ENCODE measurements at regions not wholly inside any gene's neighbourhood (a gene's known extent, or its start where the extent isn't known, plus 50 kb on each side); places are given as distances from the start of the nearest gene placed in this dataset.

DNA sequence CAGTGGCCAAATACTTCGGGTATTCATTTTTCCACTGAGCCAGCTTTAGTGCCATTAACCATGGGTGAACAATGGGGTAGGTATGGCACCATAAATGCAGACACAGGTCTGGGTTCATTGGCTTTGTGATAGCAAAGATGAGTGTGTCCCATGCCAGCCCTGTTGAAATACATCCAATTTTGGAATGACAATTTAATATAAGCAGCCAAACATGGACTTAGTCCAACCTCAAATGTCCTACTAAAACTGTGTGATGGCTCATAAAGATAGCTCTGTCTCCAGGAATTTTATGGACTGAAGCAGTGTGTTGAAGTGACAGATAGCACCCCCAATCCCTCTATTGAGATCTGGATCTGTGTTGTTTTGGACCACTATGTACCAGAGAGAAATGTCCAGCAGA lies 514.9 kb downstream of the RASEF start:
- DNase-seq (ENCODE audit: low spot score): no peak

DNA sequence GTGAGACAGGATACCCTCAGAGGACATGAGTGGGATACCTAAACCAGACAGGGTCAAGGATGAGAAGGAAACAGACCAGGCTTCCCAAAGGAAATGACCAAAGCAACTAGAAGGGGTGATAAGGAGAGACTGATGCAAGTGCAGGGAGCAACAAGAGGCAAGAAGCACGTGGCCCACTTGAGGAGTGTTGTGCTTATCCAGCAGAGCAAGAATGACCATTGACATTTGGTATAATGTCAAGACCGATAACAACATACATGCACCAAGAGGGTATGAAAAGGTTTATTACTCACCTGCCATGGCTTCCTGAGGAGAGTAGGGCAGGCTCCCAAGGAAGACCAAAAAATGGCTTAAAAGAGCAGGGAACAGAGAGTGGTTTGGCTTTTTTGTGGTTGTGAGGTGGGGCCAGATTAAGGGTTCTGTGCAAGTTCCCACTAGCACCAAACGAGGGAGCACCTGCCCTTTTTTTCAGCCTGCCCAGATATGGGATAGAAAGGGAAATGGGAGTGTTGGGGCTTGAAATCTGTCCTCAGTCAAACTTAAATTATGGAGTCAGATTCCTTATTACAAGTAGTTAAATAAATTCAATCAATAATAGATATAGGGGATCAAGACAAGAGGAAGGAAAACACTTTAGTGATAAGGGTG lies 513.6 kb downstream of the RASEF start:
- no peak for DNase-seq (ENCODE audit: low spot score)

GRCh38 chr9:82552784-82553183 lies 510.2 kb downstream of the RASEF start:
- no peak for DNase-seq (ENCODE audit: low spot score)

DNA sequence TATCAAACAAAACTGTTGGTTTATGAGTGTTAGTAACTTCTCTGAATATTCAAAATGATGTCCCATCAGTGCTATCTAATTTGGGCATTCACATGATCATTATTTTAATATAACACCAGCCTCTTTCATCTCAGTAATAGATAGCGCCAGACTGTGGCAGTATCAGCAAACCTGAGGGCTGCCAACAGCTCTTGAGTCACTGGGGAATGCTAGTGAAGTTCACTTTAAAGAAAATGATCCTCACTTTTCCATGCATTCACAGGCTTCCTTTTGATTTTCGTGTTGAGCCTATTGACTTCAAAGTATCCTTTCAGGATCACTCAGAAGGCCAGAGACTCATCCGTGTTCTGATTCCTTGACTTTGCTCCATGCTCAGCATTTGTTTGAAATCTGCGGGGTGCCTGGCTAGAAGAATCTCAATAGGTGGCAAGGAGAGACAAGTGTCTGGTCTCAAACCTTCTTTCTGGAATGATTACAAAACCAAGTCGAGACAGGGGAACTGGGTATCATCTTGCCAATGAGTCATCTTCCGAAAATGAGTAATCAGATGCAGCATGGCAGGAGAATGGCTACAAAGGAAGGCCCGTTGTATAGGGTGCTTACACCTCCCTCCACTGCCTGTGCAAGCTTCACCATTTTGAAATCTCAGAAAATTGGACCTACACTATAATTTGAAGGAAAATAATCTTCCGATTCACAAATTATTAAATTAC lies 509.1 kb downstream of the RASEF start:
- DNase-seq (ENCODE audit: low spot score): no peak

GRCh38 chr9:82554381-82554780 lies 508.6 kb downstream of the RASEF start:
- DNase-seq (ENCODE audit: low spot score): no peak

GRCh38 chr9:82555031-82555430 lies 507.9 kb downstream of the RASEF start:
- no peak for DNase-seq (ENCODE audit: low spot score)

DNA sequence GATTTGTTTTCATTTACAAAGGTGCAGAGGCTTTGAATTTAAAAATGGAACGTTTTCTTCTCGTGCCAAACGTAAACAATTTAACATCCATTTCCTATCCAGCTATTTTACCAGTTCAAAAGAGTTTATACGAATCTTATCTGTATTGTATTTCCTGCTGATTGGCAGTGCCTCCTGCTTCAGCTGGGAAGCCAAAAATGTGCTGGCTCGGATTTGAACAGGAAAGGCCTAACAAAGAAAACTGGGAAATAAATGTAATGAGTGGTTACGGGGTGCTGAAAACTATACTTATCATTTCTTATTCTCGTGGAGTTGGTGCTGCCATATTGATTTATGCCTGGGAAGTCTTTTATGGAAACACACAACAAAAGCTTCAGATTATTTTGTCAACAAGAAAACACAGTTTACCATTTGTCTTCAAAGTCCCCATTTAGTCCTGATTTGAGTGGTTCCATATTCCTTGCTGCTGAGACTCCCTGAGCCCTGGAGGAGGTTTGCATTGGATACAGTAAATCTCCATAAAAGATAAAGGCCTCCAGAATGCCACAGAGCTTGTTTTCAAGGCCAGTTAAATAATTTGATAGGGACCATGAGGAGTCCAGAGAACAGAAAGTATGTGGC lies 507.4 kb downstream of the RASEF start:
- DNase-seq (ENCODE audit: low spot score): no peak

GRCh38 chr9:82558346-82558745 lies 504.6 kb downstream of the RASEF start:
- no peak for DNase-seq (ENCODE audit: low spot score)

- no peak for DNase-seq (ENCODE audit: low spot score)
These were observed 503.9 kb downstream of the RASEF start for GRCh38 chr9:82558855-82559630.

DNA sequence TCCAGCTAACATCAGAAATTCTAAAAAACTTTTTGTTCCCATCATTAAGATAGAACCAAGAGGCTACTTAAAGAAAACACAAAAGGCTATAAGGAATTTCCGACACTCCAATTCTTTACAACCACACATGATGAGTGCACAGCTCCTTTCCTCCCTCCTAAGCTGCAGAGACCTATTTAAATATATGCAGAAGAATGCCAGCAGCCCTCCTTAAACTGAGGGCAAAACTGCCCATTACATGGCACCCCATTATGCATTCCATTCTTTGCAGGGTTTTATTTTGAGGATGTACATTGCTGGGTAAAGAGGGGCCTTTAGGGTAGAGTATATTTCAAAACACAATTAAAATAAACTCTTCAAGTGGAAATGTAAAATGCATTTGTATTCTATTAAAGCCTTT lies 502.9 kb downstream of the RASEF start:
- DNase-seq (ENCODE audit: low spot score): no peak

DNA sequence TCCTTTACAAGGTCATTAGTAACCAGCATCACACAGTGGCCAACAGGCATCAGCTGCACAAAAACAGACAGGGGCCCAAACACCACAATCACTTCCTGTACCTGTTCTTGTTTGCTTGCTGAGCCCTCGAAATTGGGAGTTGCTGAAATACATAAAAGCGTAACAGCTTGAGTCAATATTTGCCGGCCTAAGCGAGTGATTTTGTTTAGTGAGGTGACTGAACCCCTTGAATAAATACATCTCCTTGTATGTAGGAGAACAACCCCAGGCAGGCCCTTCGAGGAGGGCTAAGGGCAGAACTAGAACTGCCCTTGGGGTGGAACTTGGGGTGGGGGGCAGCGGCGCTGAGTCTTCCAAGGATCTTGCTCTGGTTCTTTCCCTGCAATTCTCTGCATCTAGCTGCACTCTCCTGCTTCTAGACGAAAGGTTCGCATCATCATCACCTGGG lies 502.5 kb downstream of the RASEF start:
- no peak for DNase-seq (ENCODE audit: low spot score)

- no peak for DNase-seq (ENCODE audit: low spot score)
These were observed 499.8 kb downstream of the RASEF start for GRCh38 chr9:82563094-82563493.

GRCh38 chr9:82563841-82564240 lies 499.1 kb downstream of the RASEF start:
- DNase-seq (ENCODE audit: low spot score): no peak

GRCh38 chr9:82565188-82565969 lies 497.6 kb downstream of the RASEF start:
- peak; percentile 16 for DNase-seq (ENCODE audit: low spot score)

- DNase-seq (ENCODE audit: low spot score): no peak
These were observed 495.0 kb downstream of the RASEF start for GRCh38 chr9:82567953-82568352.

DNA sequence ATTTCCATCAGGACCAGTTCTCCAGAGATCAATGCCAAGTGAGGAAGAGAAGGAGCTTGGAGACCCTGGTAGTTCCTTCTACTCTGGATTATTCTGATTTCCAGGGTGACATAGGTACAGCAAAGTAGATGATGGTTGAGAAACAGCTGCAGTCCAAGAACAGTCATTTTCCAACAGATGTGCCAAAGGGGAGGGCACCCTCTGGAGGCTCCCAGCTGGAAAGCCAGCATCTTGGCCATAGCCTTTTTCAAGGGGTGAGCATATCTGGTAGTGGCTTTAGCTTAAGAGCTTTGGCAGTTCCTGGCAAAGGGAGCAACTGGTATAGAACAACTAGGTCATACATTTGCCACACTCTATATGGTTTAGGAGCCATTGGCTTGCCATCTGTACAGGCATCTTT lies 492.7 kb downstream of the RASEF start:
- no peak for DNase-seq (ENCODE audit: low spot score)

DNA sequence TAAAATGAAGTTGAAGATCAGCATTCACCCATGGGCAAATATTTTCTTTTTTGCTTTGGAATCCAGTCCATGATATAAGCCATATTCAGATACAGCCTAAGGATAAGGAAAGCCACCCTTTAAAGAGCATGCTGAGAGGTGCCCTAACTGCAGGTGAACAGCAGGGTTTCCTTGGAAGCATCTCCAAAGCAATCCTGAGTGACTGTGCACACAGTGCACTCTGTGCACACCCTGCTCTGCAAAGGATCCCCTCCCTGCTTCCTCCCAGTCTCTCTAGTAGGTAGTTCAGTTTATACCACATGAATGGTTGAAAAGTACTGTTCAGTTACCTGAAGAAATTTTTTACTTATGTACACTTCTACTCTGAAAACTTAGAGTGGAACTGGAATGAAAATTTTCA lies 491.4 kb downstream of the RASEF start:
- DNase-seq (ENCODE audit: low spot score): no peak

GRCh38 chr9:82572146-82572545 lies 490.8 kb downstream of the RASEF start:
- no peak for DNase-seq (ENCODE audit: low spot score)

DNA sequence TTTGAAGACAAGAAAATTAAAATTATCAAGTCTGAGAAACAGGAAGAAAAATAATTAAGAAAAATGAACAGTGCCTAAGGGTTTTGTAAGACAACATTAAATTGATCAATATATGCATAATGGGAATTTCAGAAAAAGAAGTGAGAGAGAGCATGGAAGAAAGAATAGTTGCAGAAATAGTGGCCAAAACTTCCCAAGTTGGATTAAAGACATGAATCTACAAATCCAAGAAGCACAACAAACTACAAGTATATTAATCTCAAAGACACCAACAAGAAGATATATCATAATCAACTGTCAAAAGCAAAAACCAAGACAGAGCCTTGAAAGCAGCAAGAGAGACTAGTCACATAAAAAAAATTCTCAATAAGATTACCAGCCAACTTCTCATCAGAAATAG lies 488.0 kb downstream of the RASEF start:
- DNase-seq (ENCODE audit: low spot score): no peak

GRCh38 chr9:82580921-82581320 lies 482.0 kb downstream of the RASEF start:
- no peak for DNase-seq (ENCODE audit: low spot score)

DNA sequence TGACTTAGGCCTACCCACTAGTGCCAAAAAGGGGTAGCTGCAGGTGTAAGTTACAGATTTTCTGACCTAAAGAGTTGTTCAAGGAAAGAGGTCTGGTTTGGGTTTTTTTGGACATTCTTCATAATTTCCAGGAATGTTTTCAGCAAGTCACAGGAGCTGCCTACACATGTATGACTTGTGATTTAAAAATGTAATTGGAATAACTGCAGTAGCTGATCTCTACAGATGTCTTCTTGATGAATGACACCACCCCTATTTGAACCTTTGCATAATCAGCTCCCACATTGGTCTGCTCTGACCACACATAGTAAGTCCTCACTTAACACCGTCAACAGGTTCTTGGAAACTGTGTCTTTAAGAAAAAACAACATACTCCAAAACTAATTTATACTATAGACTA lies 481.4 kb downstream of the RASEF start:
- DNase-seq (ENCODE audit: low spot score): no peak

Data from SK-N-DZ (cell line).